ENCODE measurements at regions not wholly inside any gene's neighbourhood (a gene's known extent, or its start where the extent isn't known, plus 50 kb on each side); places are given as distances from the start of the nearest gene placed in this dataset.

GRCh38 chr9:21565155-21565554 lies 83.0 kb upstream of the IFNE start:
- DNase-seq = no peak

DNA sequence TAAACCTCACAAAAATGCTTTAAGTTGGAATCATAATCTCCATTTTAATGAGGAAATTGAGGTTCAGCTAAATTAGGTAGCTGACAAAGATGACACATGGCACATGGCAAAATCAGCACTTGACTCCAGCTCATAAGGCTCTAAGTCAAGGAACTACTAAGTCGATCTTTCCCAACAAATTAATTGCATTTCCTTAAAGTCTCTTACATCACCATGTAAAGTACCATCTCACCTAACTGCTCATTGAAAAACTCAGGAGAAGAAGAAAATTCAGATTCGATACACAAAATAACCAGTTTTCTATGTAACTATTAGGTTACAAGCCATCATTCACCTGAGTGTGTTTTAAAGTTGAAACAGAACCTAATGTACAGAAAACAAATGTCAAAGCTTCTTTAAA lies 85.8 kb upstream of the IFNE start:
- no peak for DNase-seq

- no peak for DNase-seq
Observed at GRCh38 chr9:21568484-21568883, 86.4 kb upstream of the IFNE start.

DNA sequence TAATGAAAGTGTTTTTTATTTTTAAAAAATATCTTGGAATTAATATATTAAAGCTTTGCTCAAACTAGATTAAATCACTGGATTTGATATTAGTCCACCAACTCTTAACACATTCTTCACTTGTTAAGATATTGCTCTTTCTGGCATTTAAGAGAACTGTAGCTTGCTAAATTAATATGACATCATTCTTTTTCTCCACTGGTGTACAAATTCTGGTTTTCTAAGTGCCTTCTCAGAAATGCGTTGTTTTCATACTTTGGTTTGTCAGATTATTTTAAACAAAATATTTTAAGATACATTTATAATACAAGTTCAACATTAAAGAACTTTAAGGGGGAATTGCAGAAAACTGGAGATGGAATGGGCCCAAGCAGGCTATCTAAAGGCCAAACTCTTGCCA lies 87.6 kb upstream of the IFNE start:
- no peak for DNase-seq

- DNase-seq = no peak
Observed at GRCh38 chr9:21570643-21571275, 88.6 kb upstream of the IFNE start.

DNA sequence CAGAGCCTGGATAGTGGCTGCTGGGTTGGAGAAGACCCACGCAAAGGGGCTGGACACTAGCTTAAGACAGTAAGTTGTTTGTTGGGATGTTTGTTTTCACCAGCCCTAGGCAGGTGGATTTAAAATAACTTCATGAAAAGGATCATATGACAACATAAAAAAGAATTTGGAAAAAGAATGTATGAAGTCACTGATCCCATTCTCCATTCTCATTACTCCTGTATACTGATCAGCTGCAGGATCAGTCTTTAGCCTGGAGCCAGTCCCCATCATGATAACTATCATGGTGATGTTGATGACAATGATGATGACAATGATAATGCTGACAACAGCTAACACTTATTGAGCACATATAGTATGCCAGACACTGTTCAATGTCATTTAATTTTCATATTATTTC lies 92.1 kb upstream of the IFNE start:
- DNase-seq = no peak

DNA sequence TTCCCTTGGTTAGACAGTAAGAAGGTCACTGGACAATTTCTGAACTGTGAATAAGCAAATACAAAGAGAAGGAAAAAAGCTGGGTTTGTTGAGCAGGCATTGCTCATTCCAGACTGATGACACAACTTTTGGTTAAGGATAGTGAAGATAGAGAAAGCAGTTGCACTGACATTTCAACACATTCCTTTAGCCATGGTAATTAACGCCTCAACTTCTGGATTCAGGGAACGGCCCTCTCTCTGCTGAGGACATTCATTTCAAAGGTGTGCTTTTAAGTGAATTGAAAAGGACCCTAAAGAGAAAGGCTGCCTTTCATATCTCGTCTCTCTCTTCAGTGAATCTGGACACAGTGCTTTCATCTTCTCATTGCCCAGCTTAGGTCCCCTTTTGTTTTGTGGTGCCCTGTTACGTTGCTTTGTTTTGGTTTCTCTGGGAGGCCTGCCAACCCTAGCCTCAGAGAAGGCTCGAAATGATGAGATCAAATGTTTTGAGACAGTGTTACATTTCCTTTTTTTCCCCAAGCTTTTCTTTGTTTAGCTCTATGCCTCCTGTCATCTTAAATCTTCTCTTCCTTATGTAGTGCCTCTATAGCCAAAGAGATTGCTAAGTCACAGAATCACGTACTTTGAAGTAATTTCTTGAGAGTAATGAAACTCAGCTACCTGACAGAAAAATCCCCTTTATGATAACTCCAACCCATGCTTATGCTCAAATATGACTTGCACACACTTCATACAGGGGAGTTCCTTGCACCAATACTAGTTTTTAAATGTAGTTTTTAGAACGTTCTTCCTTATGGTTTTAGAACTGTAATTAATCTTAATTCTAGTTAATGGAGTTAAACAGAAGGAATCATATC lies 94.4 kb upstream of the IFNE start:
- DNase-seq = peak; percentile 11

GRCh38 chr9:21579247-21579671 lies 97.1 kb upstream of the IFNE start:
- DNase-seq = no peak

GRCh38 chr9:21579743-21580142 lies 97.6 kb upstream of the IFNE start:
- DNase-seq = no peak

DNA sequence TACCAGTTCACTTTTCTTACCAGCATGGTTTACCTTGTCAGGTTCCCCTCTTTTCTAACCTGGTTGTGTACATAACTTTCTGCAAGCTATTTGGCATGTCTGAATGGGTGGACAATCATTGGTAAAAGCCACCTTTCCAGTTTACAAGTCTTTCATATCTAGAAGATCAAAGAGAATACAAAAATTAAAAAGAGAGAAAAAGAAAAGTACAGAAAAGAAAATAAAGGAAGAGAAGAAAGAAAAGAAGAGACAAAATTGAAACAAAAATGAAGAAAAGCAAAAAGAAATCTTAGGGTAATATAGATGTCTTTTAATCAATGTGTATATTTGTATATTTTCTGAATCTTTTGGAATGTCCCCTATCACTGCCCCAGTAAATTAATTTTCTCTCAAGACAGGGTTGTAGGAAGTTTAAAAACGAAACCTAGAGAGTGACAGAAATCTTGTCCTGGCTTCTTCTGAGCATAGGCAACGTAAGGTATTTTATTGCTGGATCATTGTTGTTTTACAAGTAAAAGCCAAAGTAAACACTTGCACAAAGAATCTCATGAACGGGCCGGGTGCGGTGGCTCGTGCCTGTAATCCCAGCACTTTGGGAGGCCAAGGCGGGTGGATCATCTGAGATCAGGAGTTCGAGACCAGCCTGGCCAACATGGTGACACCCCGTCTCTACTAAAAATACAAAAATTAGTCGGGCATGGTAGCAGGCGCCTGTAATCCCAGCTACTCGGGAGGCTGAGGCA lies 98.7 kb upstream of the IFNE start:
- DNase-seq = no peak

DNA sequence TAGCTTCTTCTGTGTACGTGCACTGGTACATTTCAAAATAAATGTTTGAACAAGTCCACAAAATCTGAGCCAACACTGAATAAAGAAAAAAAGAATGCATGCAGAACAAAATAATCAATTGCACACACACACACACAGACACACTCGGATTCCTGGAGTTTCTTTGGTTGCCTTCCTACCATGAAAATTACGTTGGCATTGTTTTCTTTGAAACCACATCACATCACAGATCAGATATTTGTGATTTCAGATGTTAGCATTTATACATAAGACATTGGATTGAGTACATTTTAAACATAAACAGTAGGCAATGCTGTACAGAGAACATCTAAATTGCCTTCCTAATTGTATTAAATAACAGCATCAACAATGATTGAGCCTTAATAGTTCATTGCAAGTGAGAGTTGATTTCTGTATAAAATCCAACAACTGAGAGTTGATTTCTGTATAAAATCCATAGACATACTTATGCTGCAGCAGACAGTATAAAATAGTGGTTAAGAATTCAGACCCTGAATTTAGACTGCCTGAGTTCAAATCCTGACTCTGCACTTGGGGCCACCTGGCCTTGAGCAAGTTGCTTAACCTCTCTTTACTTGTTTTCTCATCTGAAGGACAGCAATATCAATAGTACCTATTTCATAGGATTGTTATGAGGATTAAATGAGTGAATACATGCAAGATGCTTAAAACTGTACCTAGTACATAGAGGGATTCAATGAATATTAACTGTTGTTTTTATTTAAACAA lies 101.7 kb upstream of the IFNE start:
- DNase-seq = no peak

DNA sequence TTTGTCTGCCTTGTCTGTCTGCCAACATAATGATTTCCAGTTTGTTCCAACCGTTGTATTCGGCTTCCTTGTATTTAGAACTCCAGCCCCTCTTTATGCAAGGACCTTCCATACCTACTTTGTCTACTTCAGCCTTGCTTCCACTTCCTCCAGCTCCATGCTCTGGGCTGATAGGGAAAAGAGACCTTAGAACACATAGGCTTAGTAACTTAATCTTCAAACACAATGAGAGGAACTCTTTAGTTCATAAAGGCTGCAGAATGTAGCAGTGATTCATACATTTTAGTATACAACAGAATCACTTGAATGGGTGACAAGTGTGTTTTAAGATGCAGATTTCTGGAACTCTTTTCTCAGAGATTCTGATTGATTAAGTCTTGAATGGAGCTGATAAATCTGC lies 102.8 kb upstream of the IFNE start:
- no peak for DNase-seq

- no peak for DNase-seq
Observed at GRCh38 chr9:21585756-21586752, 103.9 kb upstream of the IFNE start.

DNA sequence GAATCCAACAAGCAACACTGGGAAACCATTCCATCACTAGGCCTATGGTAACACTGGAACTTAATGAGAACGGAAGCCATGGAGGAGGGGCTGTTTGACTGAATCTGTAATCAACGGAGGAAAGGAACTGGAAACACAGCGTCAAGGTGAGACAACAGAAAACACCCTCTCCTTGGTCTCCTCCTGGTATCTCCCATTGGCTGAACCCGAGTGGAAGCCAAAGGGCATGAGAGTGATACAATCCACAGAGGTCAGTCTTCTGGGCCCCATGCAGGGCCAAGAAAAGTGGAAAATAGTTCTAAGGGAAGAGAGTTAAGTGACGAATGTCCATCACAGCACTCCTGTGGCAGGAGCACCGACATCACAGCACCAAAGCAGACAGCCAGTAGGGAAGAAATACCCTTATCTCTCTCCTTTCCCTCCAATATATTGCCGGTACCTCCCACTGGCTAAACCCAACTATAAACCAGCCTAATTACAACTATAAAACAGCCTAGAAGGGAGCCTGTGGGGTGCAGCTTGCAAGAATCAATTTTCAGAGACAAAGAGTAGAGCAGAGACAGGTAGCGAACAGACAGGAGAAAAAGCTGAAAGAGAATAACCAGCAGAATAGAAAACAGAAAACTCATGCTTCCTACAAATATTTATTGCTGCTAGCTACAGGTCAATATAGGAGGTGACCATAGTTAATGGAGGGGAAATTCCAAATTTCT lies 107.4 kb upstream of the IFNE start:
- DNase-seq = no peak

GRCh38 chr9:21590058-21590996 lies 108.2 kb upstream of the IFNE start:
- DNase-seq = no peak

DNA sequence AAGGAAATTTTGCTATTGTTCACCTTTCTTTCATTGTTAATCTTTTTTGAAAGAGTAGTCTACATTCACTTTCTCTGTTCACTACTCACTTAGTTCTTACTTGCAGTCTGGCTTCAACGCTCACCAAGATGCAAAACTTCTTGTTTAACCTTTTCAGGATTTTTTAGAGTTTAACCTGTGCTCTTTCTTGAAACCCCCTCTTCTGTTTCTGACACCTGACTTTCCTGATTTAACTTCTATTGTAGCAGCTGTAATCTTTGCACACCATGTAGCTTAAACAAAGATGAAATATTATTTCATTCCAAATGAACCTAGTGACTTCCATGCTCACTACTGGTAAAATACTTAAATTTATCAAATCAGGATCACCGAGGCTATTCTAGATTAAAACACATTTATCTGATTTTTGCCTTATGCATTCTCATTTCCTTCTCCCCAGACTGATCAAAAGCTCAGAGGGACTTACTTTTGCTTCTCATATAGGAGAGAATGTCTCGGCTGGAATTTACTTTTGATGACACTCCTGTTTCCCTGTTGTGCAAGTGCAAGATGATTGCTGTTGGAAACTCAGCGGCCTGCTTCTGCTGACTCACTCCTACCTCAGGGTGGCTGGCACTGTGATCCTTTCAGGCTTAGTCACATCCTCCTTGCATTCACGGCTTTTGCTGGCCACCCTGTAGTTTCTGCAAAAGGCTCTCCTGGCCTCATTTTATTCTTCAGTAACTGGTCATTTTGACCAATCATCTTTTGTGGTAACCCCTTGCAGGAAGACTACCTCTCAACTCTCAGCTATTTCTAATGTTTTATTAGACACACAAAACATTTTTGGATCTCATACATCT lies 109.3 kb upstream of the IFNE start:
- peak; percentile 92 for DNase-seq

DNA sequence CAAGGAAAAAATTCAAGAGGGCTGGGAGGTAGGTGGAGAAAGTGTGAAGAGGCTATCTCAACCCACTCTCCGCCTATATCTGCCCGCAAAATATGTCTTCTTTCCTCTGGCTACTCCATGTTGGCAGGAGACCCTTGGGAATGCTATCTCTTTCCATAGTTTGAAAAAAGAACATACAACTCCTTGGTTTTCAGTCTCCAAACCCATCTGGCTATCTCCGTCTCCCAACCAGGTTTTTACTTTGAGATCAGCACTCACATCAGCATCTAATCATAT lies 109.9 kb upstream of the IFNE start:
- DNase-seq = no peak

GRCh38 chr9:21597284-21597683 lies 115.2 kb upstream of the IFNE start:
- no peak for DNase-seq

DNA sequence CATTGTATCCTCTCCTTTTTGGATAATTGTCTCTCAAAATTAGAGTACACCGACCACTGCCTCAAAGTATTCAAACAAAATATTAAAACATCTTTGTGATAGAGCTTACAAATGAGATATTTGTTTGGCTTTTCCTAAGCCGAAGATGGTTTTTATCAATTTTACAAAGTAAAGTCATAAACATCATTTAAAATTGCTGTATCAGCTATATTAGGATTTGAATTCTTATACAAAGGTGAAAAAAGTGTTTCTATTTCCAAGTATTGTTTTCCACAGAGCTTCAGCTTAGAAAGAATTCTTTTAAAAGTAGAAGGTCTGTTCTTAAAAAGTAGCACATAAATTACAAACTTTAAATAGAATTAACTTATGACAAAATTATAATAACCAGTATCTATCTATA lies 116.6 kb upstream of the IFNE start:
- DNase-seq = no peak
